ENCODE measurements at regions not wholly inside any gene's neighbourhood (a gene's known extent, or its start where the extent isn't known, plus 50 kb on each side); places are given as distances from the start of the nearest gene placed in this dataset.

DNA sequence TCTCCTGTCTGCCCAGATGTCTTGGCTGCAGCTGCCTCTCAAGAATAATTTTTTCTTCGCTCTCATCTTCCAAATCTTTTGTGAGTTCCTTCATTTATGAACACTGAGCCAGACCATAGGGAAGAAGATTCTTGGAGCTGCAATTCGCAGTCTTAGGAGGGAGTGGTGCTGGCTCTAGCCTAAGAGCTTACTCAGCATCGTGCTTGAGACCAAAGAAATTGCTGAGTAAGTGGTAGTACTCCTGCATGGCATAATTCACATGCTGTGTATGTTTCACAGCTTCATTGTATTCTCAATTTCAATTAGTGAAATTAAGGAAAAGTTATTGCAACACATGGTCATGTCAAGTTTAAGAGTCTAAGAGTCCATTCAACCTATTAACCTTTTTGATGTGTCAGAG is 771.7 kb downstream of the ADCYAP1 start:
- in situ Hi-C loops (cut with HindIII; ENCODE audit: low pct_ligation_motif_present, low sequenced_read_pairs) = no loop called here
- Histone ChIP-seq H3K27ac (no peak overlapping the region), H3K36me3 (replicated peaks) (no peaks in the 10 kb centered on the region), H3K27me3 (replicated peaks) (no peaks in the 10 kb centered on the region), H3K4me3 (ENCODE audit: low read depth, low read length) (no peak overlapping the region)
- TF ChIP-seq CTCF (IDR thresholded peaks at IDR 0.05; ENCODE audit: low read depth, low read length, missing control alignments) = no peak
- no peak for DNase-seq

- in situ Hi-C loops (cut with HindIII; ENCODE audit: low pct_ligation_motif_present, low sequenced_read_pairs) = no loop called here
- TF ChIP-seq CTCF (IDR thresholded peaks at IDR 0.05; ENCODE audit: low read depth, low read length, missing control alignments) = no peak
- Histone ChIP-seq H3K4me3 (ENCODE audit: low read depth, low read length) (no peak overlapping the region), H3K27ac (no peak overlapping the region), H3K27me3 (replicated peaks) (no peaks in the 10 kb centered on the region), H3K36me3 (replicated peaks) (no peaks in the 10 kb centered on the region)
- DNase-seq = no peak
These were observed 775.4 kb downstream of the ADCYAP1 start for GRCh38 chr18:1680108-1680507.

GRCh38 chr18:1691863-1692262 is 787.2 kb downstream of the ADCYAP1 start:
- no peak overlapping the region for H3K4me3 ChIP-seq (ENCODE audit: low read depth, low read length)
- in situ Hi-C loops (cut with HindIII; ENCODE audit: low pct_ligation_motif_present, low sequenced_read_pairs) = no loop called here
- no peak for TF ChIP-seq CTCF (IDR thresholded peaks at IDR 0.05; ENCODE audit: low read depth, low read length, missing control alignments)

GRCh38 chr18:1708006-1708405 is 803.3 kb downstream of the ADCYAP1 start:
- H3K36me3 ChIP-seq (replicated peaks) = no peaks in the 10 kb centered on the region
- H3K27me3 ChIP-seq (replicated peaks) = no peaks in the 10 kb centered on the region
- no peak for DNase-seq
- TF ChIP-seq CTCF (IDR thresholded peaks at IDR 0.05; ENCODE audit: low read depth, low read length, missing control alignments) = no peak
- H3K4me3 ChIP-seq (ENCODE audit: low read depth, low read length) = no peak overlapping the region
- H3K27ac ChIP-seq = no peak overlapping the region
- in situ Hi-C loops (cut with HindIII; ENCODE audit: low pct_ligation_motif_present, low sequenced_read_pairs) = no loop called here

More at GRCh38 chr18:1691863-1692262, 787.2 kb downstream of the ADCYAP1 start:
- Histone ChIP-seq H3K27me3 (replicated peaks) (no peaks in the 10 kb centered on the region), H3K36me3 (replicated peaks) (no peaks in the 10 kb centered on the region), H3K27ac (no peak overlapping the region)
- DNase-seq = no peak

- in situ Hi-C loops (cut with HindIII; ENCODE audit: low pct_ligation_motif_present, low sequenced_read_pairs) = no loop called here
- Histone ChIP-seq H3K27ac (no peak overlapping the region), H3K36me3 (replicated peaks) (no peaks in the 10 kb centered on the region)
These were observed 805.4 kb downstream of the ADCYAP1 start for GRCh38 chr18:1710114-1710513.

More at GRCh38 chr18:1710114-1710513, 805.4 kb downstream of the ADCYAP1 start:
- H3K4me3 ChIP-seq (ENCODE audit: low read depth, low read length) = no peak overlapping the region
- no peak for DNase-seq
- no peak for TF ChIP-seq CTCF (IDR thresholded peaks at IDR 0.05; ENCODE audit: low read depth, low read length, missing control alignments)
- no peaks in the 10 kb centered on the region for H3K27me3 ChIP-seq (replicated peaks)
